Adrenal gland (tissue), 9 donors: ENCODE measurements at regions not wholly inside any gene's neighbourhood (a gene's known extent, or its start where the extent isn't known, plus 50 kb on each side); places are given as distances from the start of the nearest gene placed in this dataset.

ENCODE experiments used
- DNase-seq, 7 donors: peaks; one replicate each; pipeline ENCODE4 v3.0.0-alpha.2; 2019 to 2020
- H3K27ac ChIP-seq, 5 donors: fragments of 200-600 bp; sonication (generic) in 4 of 5; 1 replicate in 3 of 5; 2 replicates in 2 of 5; pipeline versions ENCODE4 v1.5.1 to v1.8.0; 2016 to 2020; ENCODE audit warnings: mild to moderate bottlenecking in 1 of 5
- H3K27me3 ChIP-seq: fragments of 200-600 bp; 2 replicates; pipeline ENCODE4 v1.8.0; 2021
- H3K36me3 ChIP-seq, 2 donors: fragments of 200-600 bp; replicated peaks in 1 of 2; 1 replicate in 1 of 2; 2 replicates in 1 of 2; pipeline versions ENCODE4 v1.5.1 to v1.8.0; 2018 to 2022
- H3K4me1 ChIP-seq, 2 donors: fragments of 200-600 bp; replicated peaks in 1 of 2; 1 replicate in 1 of 2; 2 replicates in 1 of 2; pipeline versions ENCODE4 v1.5.1 to v1.8.0; 2018 to 2021
- H3K4me3 ChIP-seq, 4 donors: fragments of 200-600 bp; sonication (generic) in 3 of 4; one replicate each; pipeline ENCODE4 v1.5.1; 2016 to 2018
- H3K9me3 ChIP-seq, 3 donors: fragments of 200-600 bp; sonication (generic) in 1 of 3; replicated peaks in 1 of 3; 1 replicate in 2 of 3; 2 replicates in 1 of 3; pipeline versions ENCODE4 v1.5.1 to v1.8.0; 2016 to 2021
- CTCF ChIP-seq, 6 experiments: fragments of 450-650 bp in 4 of 6; fragments of 200-600 bp in 2 of 6; sonication (generic) in 1 of 6; IDR thresholded peaks; 1 replicate in 5 of 6; 2 replicates in 1 of 6; pipeline versions ENCODE4 v1.5.1 to v1.8.0; 2016 to 2021; ENCODE audit warnings: antibody characterized with exemption in 6 of 6, mild to moderate bottlenecking in 2 of 6, moderate library complexity in 1 of 6
- POLR2A ChIP-seq, 2 donors: fragments of 450-650 bp; IDR thresholded peaks; one replicate each; pipeline ENCODE4 v1.6.1; 2017; ENCODE audit warnings: antibody characterized with exemption in 2 of 2, mild to moderate bottlenecking in 2 of 2, moderate library complexity in 1 of 2
- WGBS, 4 donors: extraction: QIAGEN DNeasy Blood & Tissue Kit in 2 of 4; methylation state at CpG; one replicate each; pipeline versions ENCODE4 v1.1.5 to v1.1.7; 2013 to 2017; 5-methylcytosine and 5-hydroxymethylcytosine counted together
- intact Hi-C, 2 donors: fragments of 100-400 bp; cut with DNase I; formaldehyde crosslinking; loops; one replicate each; pipeline versions ENCODE4 v1.14.1 to v1.15.0; 2022 to 2023
- donor health status: healthy with polysubstance abuse.
- donor health status: Bipolar disorder and iron deficiency.
- donor health status: DM: yes; HTN: yes; CAD: no.
- donor health status: DM: no; HTN: no; CAD: no.
- donor health status: DM: no; HTN: no; CAD: no.

- Histone ChIP-seq H3K4me1 (peaks cover 24 to 31% of the 10 kb centered on the region in 2 donors), H3K27me3 (no peaks in the 10 kb centered on the region), H3K27ac (no peak overlapping the region), H3K4me3 (no peak overlapping the region), H3K36me3 (no peaks in the 10 kb centered on the region), H3K9me3 (no peaks in the 10 kb centered on the region)
- peak in 1 of 7 donors; percentile 65 for DNase-seq
- 91 to 95% (median 93%) methylated on average over 7 to 8 of the region's 8 CpGs for WGBS, 4 donors
- no peak for TF ChIP-seq CTCF (IDR thresholded peaks at IDR 0.05)
- TF ChIP-seq POLR2A (IDR thresholded peaks at IDR 0.05): no peak
- intact Hi-C loops: no loop called here
These were observed 147.9 kb downstream of the MACROH2A1 start for GRCh38 chr5:135251093-135251492.

- Histone ChIP-seq H3K27ac (no peak overlapping the region), H3K4me1 (peaks cover 25 to 33% of the 10 kb centered on the region in 2 donors), H3K9me3 (no peaks in the 10 kb centered on the region), H3K27me3 (no peaks in the 10 kb centered on the region), H3K36me3 (no peaks in the 10 kb centered on the region), H3K4me3 (no peak overlapping the region)
- no peak for DNase-seq
- 80 to 95% (median 91%) methylated on average over 4 of the region's 4 CpGs for WGBS, 4 donors
- TF ChIP-seq CTCF (IDR thresholded peaks at IDR 0.05) (no peak), POLR2A (IDR thresholded peaks at IDR 0.05) (no peak)
- intact Hi-C loops: no loop called here
These were observed 148.4 kb downstream of the MACROH2A1 start for GRCh38 chr5:135250671-135251070.

GRCh38 chr5:135249658-135250057 is 149.4 kb downstream of the MACROH2A1 start:
- H3K4me1 ChIP-seq: peaks cover 25 to 26% of the 10 kb centered on the region in 2 donors
- H3K27me3 ChIP-seq: no peaks in the 10 kb centered on the region
- H3K36me3 ChIP-seq: no peaks in the 10 kb centered on the region
- peak; percentile 42 to 88 (median 83) for DNase-seq
- TF ChIP-seq POLR2A (IDR thresholded peaks at IDR 0.05): no peak
- TF ChIP-seq CTCF (IDR thresholded peaks at IDR 0.05): no peak
- H3K4me3 ChIP-seq: no peak overlapping the region
- H3K27ac ChIP-seq: peak overlapping the region in 2 of 5 donors; percentile 32 to 49
- H3K9me3 ChIP-seq: no peaks in the 10 kb centered on the region
- intact Hi-C loops: no loop called here
- WGBS, 4 donors: 59 to 72% (median 64%) methylated on average over 4 to 5 of the region's 5 CpGs

GRCh38 chr5:135248801-135249231 is 150.2 kb downstream of the MACROH2A1 start:
- no peak for TF ChIP-seq CTCF (IDR thresholded peaks at IDR 0.05)
- no peak for TF ChIP-seq POLR2A (IDR thresholded peaks at IDR 0.05)
- peak in 5 of 7 donors; percentile 6 to 46 (median 13) for DNase-seq
- Histone ChIP-seq H3K4me1 (peaks cover 25 to 30% of the 10 kb centered on the region in 2 donors), H3K27me3 (no peaks in the 10 kb centered on the region), H3K4me3 (no peak overlapping the region), H3K36me3 (no peaks in the 10 kb centered on the region), H3K27ac (peak overlapping the region in 1 of 5 donors; percentile 49), H3K9me3 (no peaks in the 10 kb centered on the region)
- WGBS, 4 donors: 88 to 92% (median 91%) methylated on average over 4 to 8 of the region's 8 CpGs
- intact Hi-C loops: no loop called here
